Activated B cell treated with CpG ODN at 0.5 μM for 24 hours (primary cell): ENCODE measurements at regions not wholly inside any gene's neighbourhood (a gene's known extent, or its start where the extent isn't known, plus 50 kb on each side); places are given as distances from the start of the nearest gene placed in this dataset.

ENCODE experiments used
- ATAC-seq: fragments of 200-7000 bp; cut with Tn5 transposase; one replicate; pipeline ENCODE4 v1.10.0; 2021; ENCODE audit warnings: low read depth, mild to moderate bottlenecking, moderate library complexity
- CTCF ChIA-PET: fragments of 350-600 bp; sonication (Branson Sonifier 250); formaldehyde crosslinking; loops from one replicate; lab custom pipeline; 2021; ENCODE audit warnings: antibody characterized with exemption; lab: Charles Lee
- POLR2A ChIA-PET: fragments of 350-600 bp; sonication (Branson Sonifier 250); formaldehyde crosslinking; loops from one replicate; lab custom pipeline; 2021; ENCODE audit warnings: antibody characterized with exemption; lab: Charles Lee
- DNase-seq: peaks from one replicate; pipeline ENCODE4 v3.0.0; 2022
- H3K27ac Mint-ChIP-seq: one replicate; pipeline ENCODE4 v1.8.0; 2020; ENCODE audit warnings: mixed read lengths
- H3K27me3 Mint-ChIP-seq: one replicate; pipeline ENCODE4 v1.8.0; 2021; ENCODE audit warnings: mixed read lengths
- H3K36me3 Mint-ChIP-seq: one replicate; pipeline ENCODE4 v1.8.0; 2021; ENCODE audit warnings: low read depth, mixed read lengths
- H3K4me1 Mint-ChIP-seq: one replicate; pipeline ENCODE4 v1.8.0; 2021; ENCODE audit warnings: mixed read lengths
- H3K4me3 Mint-ChIP-seq: one replicate; pipeline ENCODE4 v1.8.0; 2020; ENCODE audit warnings: mild to moderate bottlenecking, mixed read lengths
- H3K9me3 Mint-ChIP-seq: one replicate; pipeline ENCODE4 v1.8.0; 2020; ENCODE audit warnings: mixed read lengths
- CTCF ChIP-seq: fragments of 200-600 bp; IDR thresholded peaks from one replicate; pipeline ENCODE4 v1.8.0; 2022; ENCODE audit warnings: antibody characterized with exemption, mild to moderate bottlenecking
- intact Hi-C: fragments of 100-400 bp; cut with micrococcal nuclease; formaldehyde crosslinking; loops from one replicate; pipeline ENCODE4 v1.15.1; 2024

DNA sequence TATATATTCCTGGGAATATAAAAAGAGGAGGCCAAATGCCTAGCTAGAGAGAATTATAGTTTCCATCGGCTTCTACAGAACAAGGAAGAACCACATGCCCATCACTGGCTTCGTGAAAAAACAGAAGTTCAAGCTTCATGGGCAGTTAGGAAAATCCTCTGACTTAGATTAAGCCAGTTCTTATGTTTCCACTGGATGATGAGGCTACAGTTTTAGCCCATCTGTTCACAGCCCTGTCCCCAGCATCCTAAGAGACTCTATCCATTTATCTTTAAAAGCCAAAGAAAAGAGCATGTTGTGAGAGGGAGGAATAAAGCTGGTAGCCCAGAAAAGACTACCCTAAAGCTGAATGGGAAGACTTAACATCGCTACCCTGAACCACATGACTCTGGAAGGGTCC lies 285.5 kb upstream of the WWC1 start:
- ATAC-seq (no peak), DNase-seq (no peak)
- intact Hi-C loops = no loop called here
- H3K4me1 Mint-ChIP-seq = no peaks in the 10 kb centered on the region
- TF ChIP-seq CTCF = no peak
- no peak overlapping the region for H3K4me3 Mint-ChIP-seq
- H3K9me3 Mint-ChIP-seq = no peaks in the 10 kb centered on the region
- H3K27ac Mint-ChIP-seq = no peak overlapping the region
- CTCF ChIA-PET = no interaction called here
- POLR2A ChIA-PET = interaction anchor here (0.6 kb wide), 1 partner anchor 51 kb away, joined by 3 read pairs; no protein-coding TSS in a partner anchor
- no peaks in the 10 kb centered on the region for H3K36me3 Mint-ChIP-seq
- no peaks in the 10 kb centered on the region for H3K27me3 Mint-ChIP-seq

GRCh38 chr5:168006456-168007130 lies 284.9 kb upstream of the WWC1 start:
- TF ChIP-seq CTCF = no peak
- Mint-ChIP-seq H3K27ac (no peak overlapping the region), H3K4me3 (no peak overlapping the region), H3K36me3 (no peaks in the 10 kb centered on the region), H3K9me3 (no peaks in the 10 kb centered on the region), H3K4me1 (no peaks in the 10 kb centered on the region), H3K27me3 (no peaks in the 10 kb centered on the region)
- intact Hi-C loops = no loop called here
- no peak for ATAC-seq
- CTCF ChIA-PET = no interaction called here
- POLR2A ChIA-PET = no interaction called here
- no peak for DNase-seq

GRCh38 chr5:168007286-168007685 lies 284.2 kb upstream of the WWC1 start:
- H3K27ac Mint-ChIP-seq = no peak overlapping the region
- DNase-seq (no peak), ATAC-seq (no peak)
- intact Hi-C loops = no loop called here
- no peaks in the 10 kb centered on the region for H3K9me3 Mint-ChIP-seq
- H3K27me3 Mint-ChIP-seq = no peaks in the 10 kb centered on the region
- ChIA-PET CTCF (no interaction called here), POLR2A (no interaction called here)
- no peaks in the 10 kb centered on the region for H3K36me3 Mint-ChIP-seq
- H3K4me3 Mint-ChIP-seq = no peak overlapping the region
- TF ChIP-seq CTCF = no peak
- H3K4me1 Mint-ChIP-seq = no peaks in the 10 kb centered on the region

- ChIA-PET CTCF (no interaction called here), POLR2A (no interaction called here)
- ATAC-seq (no peak), DNase-seq (no peak)
- no peak for TF ChIP-seq CTCF
- Mint-ChIP-seq H3K27ac (no peak overlapping the region), H3K36me3 (no peaks in the 10 kb centered on the region), H3K4me3 (no peak overlapping the region), H3K9me3 (no peaks in the 10 kb centered on the region), H3K27me3 (no peaks in the 10 kb centered on the region), H3K4me1 (no peaks in the 10 kb centered on the region)
- intact Hi-C loops = no loop called here
These were observed 282.9 kb upstream of the WWC1 start for GRCh38 chr5:168008555-168008954.

- Mint-ChIP-seq H3K36me3 (no peaks in the 10 kb centered on the region), H3K4me3 (no peak overlapping the region), H3K9me3 (no peaks in the 10 kb centered on the region), H3K27ac (no peak overlapping the region), H3K27me3 (no peaks in the 10 kb centered on the region), H3K4me1 (no peaks in the 10 kb centered on the region)
- TF ChIP-seq CTCF = no peak
- ATAC-seq (no peak), DNase-seq (no peak)
- CTCF ChIA-PET = no interaction called here
- intact Hi-C loops = no loop called here
- POLR2A ChIA-PET = no interaction called here
These were observed 280.3 kb upstream of the WWC1 start for GRCh38 chr5:168011096-168011495.
